ENCODE measurements at regions not wholly inside any gene's neighbourhood (a gene's known extent, or its start where the extent isn't known, plus 50 kb on each side); places are given as distances from the start of the nearest gene placed in this dataset.

GRCh38 chr5:23234197-23234596 lies 273.2 kb upstream of the PRDM9 start:
- WGBS (ENCODE audit: low lambda C conversion rate, missing lambda C conversion rate): 79% methylated on average over 4 of the region's 4 CpGs
- Histone ChIP-seq H3K27me3 (no peaks in the 10 kb centered on the region), H3K4me3 (no peak overlapping the region), H4K20me1 (ENCODE audit: insufficient read depth, poor library complexity, severe bottlenecking) (no peaks in the 10 kb centered on the region), H3K79me2 (no peaks in the 10 kb centered on the region), H3K9me3 (ENCODE audit: low read depth) (no peaks in the 10 kb centered on the region), H3K27ac (no peak overlapping the region), H3K9me2 (replicated peaks; ENCODE audit: insufficient read depth) (no peaks in the 10 kb centered on the region), H3K36me3 (replicated peaks; ENCODE audit: insufficient read depth, low read depth) (no peaks in the 10 kb centered on the region), H2AFZ (no peak overlapping the region), H3K4me2 (no peak overlapping the region), H3K4me1 (ENCODE audit: insufficient read depth) (no peaks in the 10 kb centered on the region)
- TF ChIP-seq EZH2phosphoT487 (IDR thresholded peaks at IDR 0.05; ENCODE audit: low read depth, severe bottlenecking, unreplicated experiment) (no peak), EZH2 (IDR thresholded peaks at IDR 0.05; ENCODE audit: borderline replicate concordance) (no peak), CTCF (IDR thresholded peaks at IDR 0.05; ENCODE audit: poor library complexity) (no peak)
- no peak for DNase-seq (ENCODE audit: low spot score)

- Histone ChIP-seq H2AFZ (no peak overlapping the region), H3K4me3 (no peak overlapping the region)
- DNase-seq (ENCODE audit: low spot score): no peak
Measured at GRCh38 chr5:23223846-23224245, 283.6 kb upstream of the PRDM9 start.

GRCh38 chr5:23221831-23222230 lies 285.6 kb upstream of the PRDM9 start:
- Histone ChIP-seq H3K36me3 (replicated peaks; ENCODE audit: insufficient read depth, low read depth) (no peaks in the 10 kb centered on the region), H3K27me3 (no peaks in the 10 kb centered on the region), H3K9me2 (replicated peaks; ENCODE audit: insufficient read depth) (no peaks in the 10 kb centered on the region), H3K4me1 (ENCODE audit: insufficient read depth) (no peaks in the 10 kb centered on the region), H4K20me1 (ENCODE audit: insufficient read depth, poor library complexity, severe bottlenecking) (no peaks in the 10 kb centered on the region), H3K4me2 (no peak overlapping the region), H2AFZ (no peak overlapping the region), H3K27ac (no peak overlapping the region), H3K79me2 (no peaks in the 10 kb centered on the region), H3K4me3 (no peak overlapping the region), H3K9me3 (ENCODE audit: low read depth) (no peaks in the 10 kb centered on the region)
- no peak for TF ChIP-seq EZH2phosphoT487 (IDR thresholded peaks at IDR 0.05; ENCODE audit: low read depth, severe bottlenecking, unreplicated experiment)
- TF ChIP-seq CTCF (IDR thresholded peaks at IDR 0.05; ENCODE audit: poor library complexity): no peak
- no peak for TF ChIP-seq EZH2 (IDR thresholded peaks at IDR 0.05; ENCODE audit: borderline replicate concordance)
- no peak for DNase-seq (ENCODE audit: low spot score)
- 92% methylated on average over 3 of the region's 3 CpGs for WGBS (ENCODE audit: low lambda C conversion rate, missing lambda C conversion rate)

More at GRCh38 chr5:23223846-23224245, 283.6 kb upstream of the PRDM9 start:
- Histone ChIP-seq H3K9me3 (ENCODE audit: low read depth) (no peaks in the 10 kb centered on the region), H3K79me2 (no peaks in the 10 kb centered on the region), H4K20me1 (ENCODE audit: insufficient read depth, poor library complexity, severe bottlenecking) (no peaks in the 10 kb centered on the region), H3K4me1 (ENCODE audit: insufficient read depth) (no peaks in the 10 kb centered on the region), H3K27me3 (no peaks in the 10 kb centered on the region), H3K4me2 (no peak overlapping the region), H3K27ac (no peak overlapping the region), H3K36me3 (replicated peaks; ENCODE audit: insufficient read depth, low read depth) (no peaks in the 10 kb centered on the region), H3K9me2 (replicated peaks; ENCODE audit: insufficient read depth) (no peaks in the 10 kb centered on the region)
- TF ChIP-seq EZH2phosphoT487 (IDR thresholded peaks at IDR 0.05; ENCODE audit: low read depth, severe bottlenecking, unreplicated experiment) (no peak), EZH2 (IDR thresholded peaks at IDR 0.05; ENCODE audit: borderline replicate concordance) (no peak), CTCF (IDR thresholded peaks at IDR 0.05; ENCODE audit: poor library complexity) (no peak)

GRCh38 chr5:23217159-23217558 lies 290.2 kb upstream of the PRDM9 start:
- H3K9me2 ChIP-seq (replicated peaks; ENCODE audit: insufficient read depth): no peaks in the 10 kb centered on the region
- H2AFZ ChIP-seq: no peak overlapping the region
- no peaks in the 10 kb centered on the region for H3K27me3 ChIP-seq
- no peak overlapping the region for H3K27ac ChIP-seq
- no peak for DNase-seq (ENCODE audit: low spot score)
- 82% methylated on average over 1 of the region's 1 CpG for WGBS (ENCODE audit: low lambda C conversion rate, missing lambda C conversion rate)
- no peak for TF ChIP-seq CTCF (IDR thresholded peaks at IDR 0.05; ENCODE audit: poor library complexity)
- no peak for TF ChIP-seq EZH2phosphoT487 (IDR thresholded peaks at IDR 0.05; ENCODE audit: low read depth, severe bottlenecking, unreplicated experiment)
- no peak for TF ChIP-seq EZH2 (IDR thresholded peaks at IDR 0.05; ENCODE audit: borderline replicate concordance)
- no peaks in the 10 kb centered on the region for H3K36me3 ChIP-seq (replicated peaks; ENCODE audit: insufficient read depth, low read depth)
- H4K20me1 ChIP-seq (ENCODE audit: insufficient read depth, poor library complexity, severe bottlenecking): no peaks in the 10 kb centered on the region
- no peak overlapping the region for H3K4me3 ChIP-seq
- no peaks in the 10 kb centered on the region for H3K79me2 ChIP-seq
- H3K4me1 ChIP-seq (ENCODE audit: insufficient read depth): no peaks in the 10 kb centered on the region
- no peak overlapping the region for H3K4me2 ChIP-seq
- no peaks in the 10 kb centered on the region for H3K9me3 ChIP-seq (ENCODE audit: low read depth)

All from hepatocyte (in vitro differentiated cells).